Type B pancreatic cell (in vitro differentiated cells): ENCODE measurements at regions not wholly inside any gene's neighbourhood (a gene's known extent, or its start where the extent isn't known, plus 50 kb on each side); places are given as distances from the start of the nearest gene placed in this dataset.

Experiments
- DNase-seq: peaks from one replicate; pipeline ENCODE4 v3.0.0; 2021; ENCODE audit warnings: mixed read lengths; ENCODE audit not compliant: unreplicated experiment; ENCODE audit errors: extremely low spot score
- H3K27ac Mint-ChIP-seq: 2 replicates; pipeline ENCODE4 v1.8.0; 2021; ENCODE audit warnings: mild to moderate bottlenecking, mixed read lengths
- H3K27me3 Mint-ChIP-seq: 2 replicates; pipeline ENCODE4 v1.8.0; 2021; ENCODE audit warnings: mixed read lengths
- H3K36me3 Mint-ChIP-seq: 2 replicates; pipeline ENCODE4 v1.8.0; 2021; ENCODE audit warnings: mixed read lengths
- H3K4me1 Mint-ChIP-seq: one replicate; pipeline ENCODE4 v1.8.0; 2021; ENCODE audit warnings: mixed read lengths; ENCODE audit not compliant: unreplicated experiment
- H3K4me3 Mint-ChIP-seq: 2 replicates; pipeline ENCODE4 v1.8.0; 2021; ENCODE audit warnings: mild to moderate bottlenecking, mixed read lengths
- H3K9me3 Mint-ChIP-seq: 2 replicates; pipeline ENCODE4 v1.8.0; 2021; ENCODE audit warnings: mixed read lengths
- TF ChIP-seq, protein P1 (sequence below): fragments of 200-600 bp; sonication (generic); conservative IDR thresholded peaks from 2 replicates; pipeline ENCODE4 v1.5.0; 2021; ENCODE audit warnings: antibody characterized with exemption, mild to moderate bottlenecking

DNA sequence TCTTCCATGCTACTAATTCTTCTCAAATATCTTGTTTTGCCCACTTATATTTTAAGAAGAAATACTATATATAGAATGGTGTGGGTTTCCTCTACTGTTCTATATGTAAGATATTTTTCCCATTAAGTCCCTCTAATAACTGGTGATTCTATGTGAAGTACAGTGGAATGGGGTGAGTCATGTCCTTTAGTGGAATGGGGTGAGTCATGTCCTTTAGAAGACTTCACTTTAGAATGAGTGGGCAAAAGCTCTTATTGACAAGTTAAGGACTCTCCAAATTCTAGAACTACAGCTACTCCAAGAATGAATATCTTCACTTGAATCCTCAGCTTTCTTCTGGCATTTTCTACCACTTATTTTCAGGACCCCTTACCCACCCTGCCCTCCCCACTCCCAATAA lies 349.9 kb downstream of the ETNK1 start:
- H3K4me1 Mint-ChIP-seq = no peaks in the 10 kb centered on the region
- H3K27me3 Mint-ChIP-seq = no peaks in the 10 kb centered on the region
- H3K27ac Mint-ChIP-seq = no peak overlapping the region
- TF ChIP-seq, protein P1, sequence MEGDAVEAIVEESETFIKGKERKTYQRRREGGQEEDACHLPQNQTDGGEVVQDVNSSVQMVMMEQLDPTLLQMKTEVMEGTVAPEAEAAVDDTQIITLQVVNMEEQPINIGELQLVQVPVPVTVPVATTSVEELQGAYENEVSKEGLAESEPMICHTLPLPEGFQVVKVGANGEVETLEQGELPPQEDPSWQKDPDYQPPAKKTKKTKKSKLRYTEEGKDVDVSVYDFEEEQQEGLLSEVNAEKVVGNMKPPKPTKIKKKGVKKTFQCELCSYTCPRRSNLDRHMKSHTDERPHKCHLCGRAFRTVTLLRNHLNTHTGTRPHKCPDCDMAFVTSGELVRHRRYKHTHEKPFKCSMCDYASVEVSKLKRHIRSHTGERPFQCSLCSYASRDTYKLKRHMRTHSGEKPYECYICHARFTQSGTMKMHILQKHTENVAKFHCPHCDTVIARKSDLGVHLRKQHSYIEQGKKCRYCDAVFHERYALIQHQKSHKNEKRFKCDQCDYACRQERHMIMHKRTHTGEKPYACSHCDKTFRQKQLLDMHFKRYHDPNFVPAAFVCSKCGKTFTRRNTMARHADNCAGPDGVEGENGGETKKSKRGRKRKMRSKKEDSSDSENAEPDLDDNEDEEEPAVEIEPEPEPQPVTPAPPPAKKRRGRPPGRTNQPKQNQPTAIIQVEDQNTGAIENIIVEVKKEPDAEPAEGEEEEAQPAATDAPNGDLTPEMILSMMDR = no peak
- H3K36me3 Mint-ChIP-seq = no peaks in the 10 kb centered on the region
- H3K4me3 Mint-ChIP-seq = no peak overlapping the region
- DNase-seq = no peak
- no peaks in the 10 kb centered on the region for H3K9me3 Mint-ChIP-seq

DNA sequence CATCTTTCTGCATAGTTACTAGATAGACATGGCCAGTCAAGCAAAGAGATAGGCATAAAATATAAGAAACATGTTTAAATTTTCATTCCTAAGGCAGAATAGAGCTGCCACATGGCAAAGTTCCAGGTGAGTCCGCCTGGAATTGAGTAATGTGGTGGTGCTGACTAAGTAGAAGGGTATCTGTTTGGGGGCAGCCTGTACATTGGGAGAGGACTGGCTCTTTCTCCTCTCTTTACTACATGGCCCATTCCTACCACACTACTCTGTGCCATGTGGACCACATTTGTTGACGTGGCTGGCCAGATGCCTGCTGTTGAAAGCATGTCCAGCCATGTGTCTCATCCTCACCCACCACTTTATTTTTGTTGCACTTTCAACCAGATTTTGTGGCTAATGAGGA lies 354.0 kb downstream of the ETNK1 start:
- TF ChIP-seq, protein P1 = no peak
- Mint-ChIP-seq H3K27me3 (no peaks in the 10 kb centered on the region), H3K4me3 (no peak overlapping the region), H3K27ac (no peak overlapping the region), H3K36me3 (no peaks in the 10 kb centered on the region), H3K4me1 (no peaks in the 10 kb centered on the region), H3K9me3 (no peaks in the 10 kb centered on the region)
- DNase-seq = no peak

DNA sequence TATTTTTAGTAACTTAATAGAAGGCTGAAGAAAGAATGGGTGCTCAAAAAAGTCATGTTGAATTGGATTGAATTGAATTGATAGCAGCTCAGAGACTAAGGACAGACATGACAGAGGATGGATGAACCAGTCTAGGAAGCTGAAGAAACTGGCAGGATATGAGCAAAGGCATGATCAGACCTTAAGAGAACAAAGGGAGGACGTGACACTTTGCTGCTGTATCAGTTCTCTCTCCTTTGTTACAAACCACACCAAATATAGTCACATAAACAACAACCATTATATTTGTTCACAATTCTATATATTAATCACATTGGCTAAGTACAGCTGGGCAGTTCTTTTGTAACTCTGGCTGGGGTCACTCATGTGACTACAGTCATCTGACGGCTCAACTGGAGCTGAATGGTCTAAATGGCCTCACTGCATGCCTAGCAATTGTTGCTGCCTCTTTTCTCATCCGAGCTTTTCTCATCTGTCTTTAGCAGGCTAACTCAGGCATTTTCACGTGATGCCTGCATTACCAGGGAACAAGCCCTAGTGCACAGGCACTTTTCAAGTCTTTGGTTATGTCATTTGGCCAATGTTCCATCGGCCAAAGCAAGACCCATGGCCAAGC lies 355.0 kb downstream of the ETNK1 start:
- TF ChIP-seq, protein P1 = no peak
- no peak overlapping the region for H3K27ac Mint-ChIP-seq
- H3K9me3 Mint-ChIP-seq = no peaks in the 10 kb centered on the region
- H3K36me3 Mint-ChIP-seq = no peaks in the 10 kb centered on the region
- H3K4me3 Mint-ChIP-seq = no peak overlapping the region
- no peaks in the 10 kb centered on the region for H3K27me3 Mint-ChIP-seq
- H3K4me1 Mint-ChIP-seq = no peaks in the 10 kb centered on the region
- no peak for DNase-seq

DNA sequence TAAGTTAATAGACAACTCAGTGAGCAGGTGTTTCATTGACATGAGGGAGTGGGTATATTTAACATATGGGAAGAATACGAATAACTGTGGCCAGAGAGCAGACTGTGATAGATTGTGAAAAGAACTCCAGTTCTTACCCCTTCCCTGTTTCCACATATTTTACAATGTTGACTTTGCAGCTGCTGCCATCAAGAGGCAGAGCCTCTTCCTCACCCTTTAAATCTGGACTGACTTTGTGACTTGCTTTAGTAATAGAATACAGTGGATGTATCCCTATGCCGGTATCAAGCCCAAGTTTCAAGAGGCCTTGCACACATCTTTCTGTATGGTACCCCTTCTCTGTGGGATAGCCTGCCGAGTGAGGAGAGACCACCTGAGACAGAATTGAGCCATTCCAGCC lies 356.7 kb downstream of the ETNK1 start:
- Mint-ChIP-seq H3K27ac (no peak overlapping the region), H3K36me3 (no peaks in the 10 kb centered on the region), H3K27me3 (peaks cover 9% of the 10 kb centered on the region), H3K4me1 (no peaks in the 10 kb centered on the region), H3K4me3 (no peak overlapping the region), H3K9me3 (no peaks in the 10 kb centered on the region)
- TF ChIP-seq, protein P1 = no peak
- no peak for DNase-seq

DNA sequence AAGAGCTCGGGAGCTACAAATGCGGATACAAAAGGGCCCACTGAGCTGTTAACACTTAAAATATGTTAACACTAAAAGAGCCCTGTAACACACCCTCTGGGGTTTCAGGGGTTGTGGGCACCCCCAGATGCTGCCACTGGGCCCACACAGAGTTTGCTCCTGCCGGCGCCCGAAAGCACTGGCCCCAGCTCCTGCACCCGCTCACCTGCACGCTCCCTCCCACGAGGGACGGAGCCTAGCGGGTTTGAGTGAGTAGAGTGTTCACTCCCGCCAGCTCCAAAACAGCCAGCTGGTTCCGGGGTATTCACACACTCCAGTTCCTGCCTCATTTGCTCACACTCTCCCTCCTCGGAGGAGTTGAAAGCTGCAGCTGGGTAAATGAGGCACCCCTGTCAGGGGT lies 357.7 kb downstream of the ETNK1 start:
- no peak for DNase-seq
- Mint-ChIP-seq H3K4me1 (no peaks in the 10 kb centered on the region), H3K4me3 (no peak overlapping the region), H3K27me3 (peaks cover 9% of the 10 kb centered on the region), H3K27ac (no peak overlapping the region), H3K9me3 (no peaks in the 10 kb centered on the region), H3K36me3 (no peaks in the 10 kb centered on the region)
- TF ChIP-seq, protein P1 = no peak

DNA sequence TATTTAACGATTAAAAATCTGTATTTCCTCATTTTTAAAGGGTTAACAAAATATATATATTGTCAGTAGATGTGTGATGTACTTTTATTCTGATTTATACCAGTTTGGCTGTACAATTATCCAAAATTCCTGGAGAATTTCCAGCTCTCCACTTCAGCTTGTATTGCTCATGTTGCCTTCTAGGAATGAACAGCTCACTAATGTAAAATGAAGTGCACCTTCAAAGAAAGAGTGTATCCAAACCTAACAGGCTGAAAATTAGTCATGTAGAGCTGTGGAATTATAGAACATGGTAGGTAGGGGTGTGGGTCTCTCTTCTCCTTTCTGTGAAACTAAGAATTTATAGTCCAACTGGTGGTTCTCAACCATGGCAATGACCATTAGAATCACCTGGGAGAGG lies 362.0 kb downstream of the ETNK1 start:
- H3K27ac Mint-ChIP-seq = no peak overlapping the region
- peaks cover 4% of the 10 kb centered on the region for H3K36me3 Mint-ChIP-seq
- no peaks in the 10 kb centered on the region for H3K4me1 Mint-ChIP-seq
- peaks cover 31% of the 10 kb centered on the region for H3K27me3 Mint-ChIP-seq
- H3K9me3 Mint-ChIP-seq = peaks cover 8% of the 10 kb centered on the region
- TF ChIP-seq, protein P1 = no peak
- no peak overlapping the region for H3K4me3 Mint-ChIP-seq
- no peak for DNase-seq
